ENCODE measurements at regions not wholly inside any gene's neighbourhood (a gene's known extent, or its start where the extent isn't known, plus 50 kb on each side); places are given as distances from the start of the nearest gene placed in this dataset.
"Not testable (repeated sequence)": the region's sequence is repeated elsewhere in the genome, so short reads cannot be mapped to it uniquely, and the experiment has no call there.

DNA sequence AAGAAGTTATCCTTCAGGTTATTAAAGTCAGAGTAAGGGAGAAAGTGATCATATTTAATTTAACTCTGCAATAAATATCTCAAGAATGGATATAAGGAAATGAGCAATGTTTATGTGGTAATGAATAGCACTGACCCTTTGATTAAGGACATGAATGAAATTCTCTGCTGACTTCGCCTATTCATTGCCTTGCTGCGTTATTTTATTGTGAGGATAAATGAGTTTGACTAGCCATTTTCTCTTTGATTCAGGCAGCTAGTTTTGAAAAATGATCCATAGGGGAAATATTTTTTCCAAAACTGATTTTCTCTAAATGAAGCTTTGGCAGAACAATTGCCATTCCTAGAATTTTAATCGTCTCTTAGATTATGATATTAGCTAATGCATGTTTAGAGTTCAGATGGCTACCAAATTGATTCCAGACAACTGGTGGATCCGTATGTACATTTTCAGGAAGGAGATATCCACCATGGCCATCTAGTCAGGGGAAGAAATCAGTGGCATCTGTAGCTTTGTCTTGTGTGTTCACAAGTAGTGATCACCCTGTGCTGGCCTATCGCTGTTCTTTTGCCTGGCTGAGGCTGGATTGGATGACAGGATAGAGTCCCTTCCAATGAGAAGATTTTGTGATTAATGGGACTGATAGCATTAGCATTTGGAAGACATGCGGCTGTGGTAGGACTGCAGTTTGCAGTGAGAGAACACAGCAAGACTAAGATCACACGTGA lies 302.3 kb upstream of the RGS6 start:
- Mint-ChIP-seq H3K4me3 (no peak overlapping the region), H3K9me3 (peaks cover 0 to 19% (median 6%) of the 10 kb centered on the region in 9 donors), H3K27ac (no peak overlapping the region), H3K4me1 (peaks cover 0 to 1% (median 0%) of the 10 kb centered on the region in 4 donors), H3K36me3 (peaks cover 38 to 66% (median 61%) of the 10 kb centered on the region in 3 donors), H3K27me3 (no peaks in the 10 kb centered on the region)
- POLR2A ChIA-PET, result no interaction called here
- ATAC-seq (no peak), DNase-seq (no peak)

DNA sequence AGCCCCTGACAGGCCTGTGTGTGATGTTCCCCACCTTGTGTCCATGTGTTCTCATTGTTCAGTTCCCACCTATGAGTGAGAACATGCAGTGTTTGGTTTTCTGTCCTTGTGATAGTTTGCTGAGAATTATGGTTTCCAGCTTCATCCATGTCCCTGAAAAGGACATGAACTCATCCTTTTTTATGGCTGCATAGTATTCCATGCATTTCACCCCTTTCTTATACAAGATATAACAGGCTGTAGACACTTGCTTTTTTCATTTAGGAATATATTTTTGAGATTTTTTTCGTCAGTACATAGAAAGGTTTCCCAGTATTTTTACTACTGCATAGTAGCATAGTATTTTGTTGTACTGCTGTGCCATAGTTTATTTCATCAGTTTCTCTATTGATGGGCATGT lies 301.2 kb upstream of the RGS6 start:
- ATAC-seq, H3K4me1 Mint-ChIP-seq, H3K4me3 Mint-ChIP-seq, H3K27ac Mint-ChIP-seq, POLR2A ChIA-PET, H3K27me3 Mint-ChIP-seq, DNase-seq: not testable (repeated sequence)
- peaks cover 35 to 65% (median 64%) of the 10 kb centered on the region in 3 donors for H3K36me3 Mint-ChIP-seq
- H3K9me3 Mint-ChIP-seq, result peaks cover 0 to 19% (median 8%) of the 10 kb centered on the region in 9 donors

DNA sequence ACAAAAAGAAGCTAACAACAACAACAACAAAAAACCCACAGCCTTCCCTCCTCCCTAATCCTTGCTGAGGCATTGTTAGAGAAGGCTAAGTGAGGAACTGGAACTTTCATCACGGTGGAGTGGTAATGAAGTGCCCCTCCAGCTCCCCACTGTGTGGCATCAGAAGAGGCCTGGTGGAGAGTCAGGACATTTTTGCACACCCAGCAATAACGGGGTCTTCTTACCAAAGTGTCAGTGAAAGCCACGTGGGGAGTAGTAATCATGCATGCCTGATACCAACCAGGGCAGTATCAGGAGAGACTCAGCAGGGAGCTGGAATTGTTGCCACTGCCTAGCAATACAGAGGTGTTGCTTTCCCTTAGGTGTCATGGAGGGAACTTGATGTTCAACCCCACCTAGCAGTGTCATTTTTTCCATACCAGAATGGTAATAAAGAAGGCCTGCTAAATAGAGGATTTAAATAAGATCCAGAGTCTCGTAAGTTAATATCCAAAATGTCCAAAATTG lies 299.7 kb upstream of the RGS6 start:
- H3K4me1 Mint-ChIP-seq, result peaks cover 0 to 1% (median 0%) of the 10 kb centered on the region in 4 donors
- peak overlapping the region in 1 of 10 donors; percentile 5 for H3K27ac Mint-ChIP-seq
- H3K36me3 Mint-ChIP-seq, result peaks cover 41 to 73% (median 62%) of the 10 kb centered on the region in 3 donors
- ATAC-seq (no peak), DNase-seq (no peak)
- H3K9me3 Mint-ChIP-seq, result peaks cover 0 to 19% (median 8%) of the 10 kb centered on the region in 9 donors
- no peak overlapping the region for H3K4me3 Mint-ChIP-seq
- POLR2A ChIA-PET, result no interaction called here
- H3K27me3 Mint-ChIP-seq, result no peaks in the 10 kb centered on the region

DNA sequence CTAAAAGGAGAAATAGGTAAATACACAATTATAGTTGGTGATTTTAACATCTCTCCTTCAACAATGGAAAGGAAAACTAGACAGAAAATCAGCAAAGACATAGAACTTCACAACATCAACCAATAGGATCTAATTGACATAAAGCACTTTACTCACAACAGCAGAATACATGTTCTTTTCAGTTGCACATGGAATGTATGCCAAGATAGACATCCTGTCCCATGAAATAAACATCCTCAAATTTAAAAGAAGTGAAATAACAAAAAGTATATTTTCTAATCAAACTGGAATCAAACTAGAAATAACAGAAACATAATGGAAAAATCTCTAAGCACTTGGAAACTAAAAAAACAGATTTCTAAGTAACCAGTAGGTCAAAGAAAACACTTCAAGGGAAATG lies 296.2 kb upstream of the RGS6 start:
- POLR2A ChIA-PET, result no interaction called here
- peak overlapping the region in 1 of 10 donors; percentile 10 for H3K27ac Mint-ChIP-seq
- no peak for ATAC-seq

DNA sequence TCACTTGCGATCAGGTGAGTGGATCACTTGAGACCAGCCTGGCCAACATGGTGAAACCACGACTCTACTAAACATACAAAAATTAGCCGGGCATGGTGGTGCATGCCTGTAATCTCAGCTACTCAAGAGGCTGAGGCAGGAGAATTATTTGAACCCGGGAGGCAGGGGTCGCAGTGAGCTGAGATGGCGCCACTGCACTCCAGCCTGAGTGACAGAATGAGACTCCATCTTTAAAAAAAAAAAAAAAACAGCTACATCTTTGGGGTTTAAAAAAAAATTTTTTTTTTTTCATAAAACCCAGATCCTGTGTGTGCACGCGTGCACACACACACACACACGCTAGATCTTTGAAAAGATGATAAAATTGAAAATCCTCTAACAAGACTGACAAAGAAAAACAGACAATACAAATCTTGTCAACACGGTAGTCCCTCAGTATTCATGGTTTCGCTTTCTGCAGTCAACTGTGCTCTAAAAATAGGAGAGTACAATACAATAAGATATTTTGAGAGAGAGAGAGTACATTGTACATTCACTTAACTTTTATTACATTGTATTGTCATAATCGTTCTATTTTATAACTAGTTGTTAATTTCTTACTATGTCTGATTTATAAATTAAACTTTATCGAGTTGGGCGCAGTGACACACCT lies 295.3 kb upstream of the RGS6 start:
- DNase-seq (no peak), ATAC-seq (no peak)
- peaks cover 0 to 2% (median 0%) of the 10 kb centered on the region in 4 donors for H3K4me1 Mint-ChIP-seq
- H3K27ac Mint-ChIP-seq, result no peak overlapping the region
- peaks cover 0 to 28% (median 17%) of the 10 kb centered on the region in 9 donors for H3K9me3 Mint-ChIP-seq
- no peaks in the 10 kb centered on the region for H3K27me3 Mint-ChIP-seq
- peaks cover 41 to 60% (median 44%) of the 10 kb centered on the region in 3 donors for H3K36me3 Mint-ChIP-seq
- POLR2A ChIA-PET, result no interaction called here
- no peak overlapping the region for H3K4me3 Mint-ChIP-seq

More for the DNA sequence above, 296.2 kb upstream of the RGS6 start:
- Mint-ChIP-seq H3K9me3 (peaks cover 0 to 20% (median 13%) of the 10 kb centered on the region in 9 donors), H3K4me1 (peaks cover 0 to 2% (median 0%) of the 10 kb centered on the region in 4 donors), H3K27me3 (no peaks in the 10 kb centered on the region), H3K36me3 (peaks cover 39 to 58% (median 46%) of the 10 kb centered on the region in 3 donors), H3K4me3 (no peak overlapping the region)
- DNase-seq, result no peak

DNA sequence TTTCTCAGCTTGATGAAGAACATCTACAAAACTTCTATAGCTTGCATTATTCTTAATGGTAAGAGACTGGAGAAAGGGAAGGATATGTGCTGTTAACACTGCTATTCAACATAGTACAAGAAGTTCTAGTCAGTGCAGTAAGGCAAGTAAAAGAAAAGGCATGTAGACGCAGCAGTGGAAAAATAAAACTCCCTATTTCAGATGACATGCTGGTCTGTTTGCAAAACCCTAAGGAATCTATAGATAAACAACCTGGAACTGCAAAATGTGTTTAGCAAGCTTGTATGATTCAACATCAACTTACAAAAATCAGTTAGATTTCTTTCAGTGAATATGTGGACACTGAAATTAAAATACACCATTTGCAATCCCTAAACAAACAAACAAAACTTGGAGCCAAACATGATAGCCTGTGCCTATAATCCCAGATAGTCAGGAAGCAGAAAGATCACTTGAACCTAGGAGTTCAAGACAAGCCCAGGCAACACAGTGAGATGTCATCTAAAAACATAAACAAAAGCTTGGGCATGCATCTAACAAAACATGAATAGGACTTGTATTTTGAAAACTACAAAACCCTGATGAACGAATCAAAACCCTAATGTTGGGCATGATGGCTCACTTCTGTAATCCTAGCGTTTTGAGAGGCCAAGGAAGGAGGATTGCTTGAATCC lies 293.6 kb upstream of the RGS6 start:
- Mint-ChIP-seq H3K36me3 (peaks cover 40 to 58% (median 45%) of the 10 kb centered on the region in 3 donors), H3K27me3 (no peaks in the 10 kb centered on the region), H3K4me1 (peaks cover 0 to 2% (median 0%) of the 10 kb centered on the region in 4 donors), H3K9me3 (peaks cover 7 to 38% (median 24%) of the 10 kb centered on the region in 9 donors), H3K27ac (no peak overlapping the region), H3K4me3 (no peak overlapping the region)
- DNase-seq (no peak), ATAC-seq (no peak)
- POLR2A ChIA-PET, result no interaction called here

DNA sequence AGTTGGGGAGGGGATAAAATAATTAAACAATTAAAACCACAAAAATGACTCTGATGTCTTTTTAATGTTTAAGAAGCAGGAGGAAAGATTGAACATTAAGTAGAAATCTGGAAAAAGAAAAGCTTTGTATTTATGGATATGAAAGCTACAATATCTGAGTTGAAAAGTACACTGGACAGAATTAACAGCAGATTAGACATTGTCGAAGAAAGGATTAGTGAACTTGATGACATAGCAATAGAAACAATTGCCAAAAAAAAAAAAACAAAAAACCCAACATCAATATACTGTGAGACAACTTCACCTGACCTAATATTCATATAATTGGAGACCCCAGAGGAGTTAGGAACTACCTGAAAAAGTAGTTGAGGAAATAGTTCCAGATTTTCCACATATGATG lies 289.5 kb upstream of the RGS6 start:
- peaks cover 0 to 2% (median 0%) of the 10 kb centered on the region in 4 donors for H3K4me1 Mint-ChIP-seq
- POLR2A ChIA-PET, result no interaction called here
- peaks cover 6 to 28% (median 23%) of the 10 kb centered on the region in 9 donors for H3K9me3 Mint-ChIP-seq
- peaks cover 33 to 51% (median 34%) of the 10 kb centered on the region in 3 donors for H3K36me3 Mint-ChIP-seq
- DNase-seq, result no peak
- no peak for ATAC-seq
- H3K27me3 Mint-ChIP-seq, result no peaks in the 10 kb centered on the region
- no peak overlapping the region for H3K27ac Mint-ChIP-seq
- H3K4me3 Mint-ChIP-seq, result no peak overlapping the region

DNA sequence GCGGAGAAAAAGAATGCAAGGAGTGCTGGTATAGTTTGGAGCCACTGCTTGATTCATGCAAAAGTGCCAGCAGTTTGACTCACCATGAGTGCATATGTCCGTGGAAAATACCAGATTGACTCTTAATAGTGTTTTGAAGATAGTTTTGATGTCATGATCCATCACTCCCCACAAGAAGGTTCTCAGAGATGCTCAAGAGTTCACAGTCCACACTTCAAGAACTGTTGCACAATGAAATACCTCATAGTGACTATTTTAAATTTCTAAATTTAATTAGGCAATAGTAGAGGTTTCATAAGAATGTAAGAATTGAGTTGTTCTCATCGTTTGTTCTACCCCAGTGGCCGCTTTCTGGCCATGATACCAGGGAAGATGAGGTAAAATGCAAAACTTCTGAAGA lies 286.6 kb upstream of the RGS6 start:
- peaks cover 30 to 63% (median 45%) of the 10 kb centered on the region in 3 donors for H3K36me3 Mint-ChIP-seq
- ATAC-seq (no peak), DNase-seq (no peak)
- POLR2A ChIA-PET, result no interaction called here
- H3K9me3 Mint-ChIP-seq, result peaks cover 7 to 32% (median 23%) of the 10 kb centered on the region in 9 donors
- no peak overlapping the region for H3K27ac Mint-ChIP-seq
- no peaks in the 10 kb centered on the region for H3K27me3 Mint-ChIP-seq
- no peak overlapping the region for H3K4me3 Mint-ChIP-seq
- H3K4me1 Mint-ChIP-seq, result no peaks in the 10 kb centered on the region

DNA sequence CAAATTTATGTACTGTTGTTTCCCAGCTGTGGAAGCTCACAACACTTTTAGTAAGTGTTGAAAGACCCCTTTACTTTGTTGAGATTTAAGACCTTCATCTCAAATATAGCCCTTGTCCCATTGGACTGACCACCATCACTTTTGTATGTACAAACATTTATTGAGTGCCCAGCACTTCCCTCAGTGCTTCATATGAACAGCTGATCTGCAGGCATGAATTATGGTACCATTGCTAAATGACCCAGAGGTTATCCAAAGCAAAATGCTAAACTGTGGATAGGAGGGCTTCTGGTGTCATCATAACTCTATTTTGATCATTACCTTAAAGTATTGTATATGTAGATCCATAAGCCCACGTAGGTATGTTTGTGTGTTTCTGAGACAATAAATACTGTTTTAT lies 285.7 kb upstream of the RGS6 start:
- H3K4me3 Mint-ChIP-seq, result no peak overlapping the region
- peaks cover 33 to 69% (median 47%) of the 10 kb centered on the region in 3 donors for H3K36me3 Mint-ChIP-seq
- no peaks in the 10 kb centered on the region for H3K4me1 Mint-ChIP-seq
- no peaks in the 10 kb centered on the region for H3K27me3 Mint-ChIP-seq
- H3K9me3 Mint-ChIP-seq, result peaks cover 9 to 30% (median 19%) of the 10 kb centered on the region in 9 donors
- POLR2A ChIA-PET, result no interaction called here
- DNase-seq, result no peak
- H3K27ac Mint-ChIP-seq, result no peak overlapping the region
- ATAC-seq, result no peak

DNA sequence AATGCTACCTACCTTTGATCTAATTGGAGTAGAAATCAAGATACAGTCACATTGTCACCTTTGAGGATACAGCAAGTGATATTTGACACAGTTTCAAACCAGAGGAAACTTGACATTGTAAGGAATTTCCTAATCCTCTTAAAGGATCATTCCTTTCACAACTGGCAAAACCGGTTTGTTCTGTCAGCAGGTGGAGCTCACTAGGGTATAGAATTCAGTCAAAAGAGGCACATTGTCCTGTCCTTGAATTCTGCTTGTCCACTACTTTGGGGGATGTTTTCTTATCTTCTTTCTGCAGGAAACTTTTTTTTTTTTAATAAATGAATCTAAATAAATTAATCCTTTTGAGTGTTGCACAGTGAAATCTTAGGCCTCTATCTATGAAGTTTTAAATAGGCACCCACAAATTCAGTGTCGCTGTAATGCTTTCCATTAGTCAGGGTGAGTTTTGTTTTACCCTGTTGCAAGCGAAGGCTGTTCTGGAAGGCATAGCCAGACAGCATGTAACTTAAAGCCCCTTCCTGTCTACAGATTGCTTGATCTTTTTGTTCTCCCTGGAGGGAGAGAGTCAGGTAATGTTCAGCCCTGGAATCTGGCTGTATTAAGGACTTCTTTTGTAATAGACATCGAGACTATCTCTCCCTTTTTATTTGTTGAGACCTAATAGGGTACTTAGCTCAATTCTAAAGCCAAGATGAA lies 285.0 kb upstream of the RGS6 start:
- Mint-ChIP-seq H3K27ac (no peak overlapping the region), H3K4me3 (no peak overlapping the region), H3K36me3 (peaks cover 34 to 69% (median 50%) of the 10 kb centered on the region in 3 donors)

DNA sequence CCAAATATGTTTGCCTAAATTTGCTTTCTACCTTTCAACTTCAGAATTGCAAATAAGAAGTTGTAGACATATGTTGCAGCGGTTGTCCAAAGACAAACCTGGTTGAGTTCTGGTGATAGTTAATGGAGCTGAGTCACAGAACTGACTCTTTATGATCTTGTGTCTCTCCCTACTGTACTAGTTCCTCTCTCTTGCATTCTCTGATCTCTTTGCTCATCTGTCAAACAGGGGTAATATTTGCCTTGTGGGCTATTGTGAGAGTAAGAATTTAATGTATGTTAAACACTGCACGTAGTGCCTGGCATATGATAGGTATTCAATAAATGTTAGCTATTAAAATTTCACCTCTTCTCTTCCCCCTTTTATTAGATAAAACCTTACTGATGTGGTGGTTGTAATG lies 283.5 kb upstream of the RGS6 start:
- H3K4me3 Mint-ChIP-seq, result no peak overlapping the region
- H3K4me1 Mint-ChIP-seq, result no peaks in the 10 kb centered on the region
- no peak for ATAC-seq
- peaks cover 40 to 71% (median 57%) of the 10 kb centered on the region in 3 donors for H3K36me3 Mint-ChIP-seq
- no peak for DNase-seq
- H3K9me3 Mint-ChIP-seq, result peaks cover 5 to 32% (median 22%) of the 10 kb centered on the region in 9 donors
- H3K27me3 Mint-ChIP-seq, result no peaks in the 10 kb centered on the region
- POLR2A ChIA-PET, result interaction anchor here (0.7 kb wide), 1 partner anchor 169 kb away, joined by 4 read pairs; no protein-coding TSS in a partner anchor
- no peak overlapping the region for H3K27ac Mint-ChIP-seq

More for the DNA sequence above, 285.0 kb upstream of the RGS6 start:
- H3K4me1 Mint-ChIP-seq, result no peaks in the 10 kb centered on the region
- POLR2A ChIA-PET, result no interaction called here
- DNase-seq, result no peak
- no peaks in the 10 kb centered on the region for H3K27me3 Mint-ChIP-seq
- H3K9me3 Mint-ChIP-seq, result peaks cover 7 to 32% (median 20%) of the 10 kb centered on the region in 9 donors
- no peak for ATAC-seq

DNA sequence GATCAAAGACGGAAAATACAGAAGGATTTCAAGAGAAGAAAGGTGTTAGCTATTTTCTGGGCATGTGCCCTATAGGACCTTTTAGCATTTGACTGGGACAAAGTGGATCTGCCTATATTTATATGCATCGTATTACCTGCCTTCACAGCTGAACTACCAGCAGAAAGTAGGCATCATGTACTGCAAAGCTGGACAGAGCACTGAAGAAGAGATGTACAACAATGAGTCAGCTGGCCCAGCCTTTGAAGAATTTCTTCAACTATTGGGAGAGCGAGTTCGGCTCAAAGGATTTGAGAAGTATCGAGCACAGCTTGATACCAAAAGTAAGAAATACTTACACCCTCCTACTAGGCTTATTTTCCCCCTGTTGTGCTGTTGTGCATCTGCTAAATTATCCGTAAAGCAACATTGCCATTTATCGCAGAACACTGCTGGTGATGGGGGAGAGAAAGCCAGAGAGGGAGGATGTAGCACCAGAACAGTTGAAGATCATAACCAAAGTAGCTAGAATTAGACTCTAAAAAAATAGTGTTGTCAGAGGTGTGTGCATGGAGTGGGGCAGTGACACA lies 282.0 kb upstream of the RGS6 start:
- Mint-ChIP-seq H3K27me3 (no peaks in the 10 kb centered on the region), H3K9me3 (peaks cover 6 to 32% (median 22%) of the 10 kb centered on the region in 9 donors), H3K4me1 (no peaks in the 10 kb centered on the region), H3K27ac (peak overlapping the region in 1 of 10 donors; percentile 57), H3K4me3 (no peak overlapping the region), H3K36me3 (peaks cover 37 to 79% (median 59%) of the 10 kb centered on the region in 3 donors)
- ATAC-seq (no peak), DNase-seq (no peak)
- POLR2A ChIA-PET, result interaction anchor here (0.6 kb wide), 1 partner anchor 21 kb away, joined by 4 read pairs; no protein-coding TSS in a partner anchor

Measured in naive thymus-derived CD8-positive, alpha-beta T cell (primary cell).